Liver (tissue), 8 donors: ENCODE measurements at regions not wholly inside any gene's neighbourhood (a gene's known extent, or its start where the extent isn't known, plus 50 kb on each side); places are given as distances from the start of the nearest gene placed in this dataset.

Experiments
- DNase-seq: peaks from one replicate; pipeline ENCODE4 v3.0.0-alpha.2; 2017; ENCODE audit warnings: low spot score
- H3K27ac ChIP-seq, 2 donors: one replicate each; pipeline ENCODE4 v1.7.0; 2013; ENCODE audit warnings: inconsistent platforms in 2 of 2, low read length in 2 of 2, control low read depth in 1 of 2, low read depth in 1 of 2, mild to moderate bottlenecking in 1 of 2
- H3K27me3 ChIP-seq, 4 donors: one replicate each; pipeline versions ENCODE4 v1.6.1 to v1.7.0; 2013; ENCODE audit warnings: low read length in 3 of 4, inconsistent platforms in 1 of 4, mild to moderate bottlenecking in 1 of 4, moderate library complexity in 1 of 4; ENCODE audit not compliant: control insufficient read depth in 4 of 4, insufficient read depth in 4 of 4
- H3K36me3 ChIP-seq, 4 donors: one replicate each; pipeline versions ENCODE4 v1.6.1 to v1.7.0; 2013; ENCODE audit warnings: low read length in 3 of 4, mild to moderate bottlenecking in 3 of 4, low read depth in 1 of 4, moderate library complexity in 1 of 4; ENCODE audit not compliant: control insufficient read depth in 4 of 4, insufficient read depth in 3 of 4
- H3K4me1 ChIP-seq, 4 donors: one replicate each; pipeline versions ENCODE4 v1.6.1 to v1.7.0; 2013; ENCODE audit warnings: low read length in 3 of 4, mild to moderate bottlenecking in 3 of 4, moderate library complexity in 1 of 4; ENCODE audit not compliant: control insufficient read depth in 4 of 4, insufficient read depth in 4 of 4
- H3K4me3 ChIP-seq, 3 donors: one replicate each; pipeline versions ENCODE4 v1.6.1 to v1.7.0; 2013; ENCODE audit warnings: low read length in 3 of 3, control low read depth in 1 of 3, low read depth in 1 of 3, mild to moderate bottlenecking in 1 of 3
- H3K9ac ChIP-seq, 2 donors: one replicate each; pipeline ENCODE4 v1.7.0; 2013; ENCODE audit warnings: low read length in 2 of 2, mild to moderate bottlenecking in 2 of 2, moderate library complexity in 2 of 2, control low read depth in 1 of 2, low read depth in 1 of 2
- H3K9me3 ChIP-seq, 4 donors: one replicate each; pipeline versions ENCODE4 v1.6.1 to v1.7.0; 2013; ENCODE audit warnings: low read length in 3 of 4; ENCODE audit not compliant: control insufficient read depth in 4 of 4
- ATF3 ChIP-seq: IDR thresholded peaks from 2 replicates; pipeline ENCODE4 v1.6.1; 2016; ENCODE audit warnings: antibody characterized with exemption
- CTCF ChIP-seq: fragments of 150-350 bp; IDR thresholded peaks from 2 replicates; pipeline ENCODE4 v1.5.1; 2017; ENCODE audit warnings: improper control_type of control experiment, low read depth, low read length; ENCODE audit not compliant: missing input control
- EGR1 ChIP-seq, 2 donors: IDR thresholded peaks; 2 replicates each; pipeline ENCODE4 v1.6.1; 2016 to 2018; ENCODE audit warnings: antibody characterized with exemption in 2 of 2, low read depth in 2 of 2
- FOXA1 ChIP-seq: IDR thresholded peaks from 2 replicates; pipeline ENCODE4 v1.6.1; 2016; ENCODE audit warnings: antibody characterized with exemption
- FOXA2 ChIP-seq: IDR thresholded peaks from 2 replicates; pipeline ENCODE4 v1.6.1; 2016; ENCODE audit warnings: antibody characterized with exemption
- GABPA ChIP-seq, 2 donors: IDR thresholded peaks in 1 of 2; conservative IDR thresholded peaks in 1 of 2; 2 replicates each; pipeline ENCODE4 v1.6.1; 2016; ENCODE audit warnings: antibody characterized with exemption in 2 of 2, mild to moderate bottlenecking in 1 of 2, moderate library complexity in 1 of 2
- HNF4A ChIP-seq, 2 donors: conservative IDR thresholded peaks; 2 replicates each; pipeline ENCODE4 v1.6.1; 2016; ENCODE audit warnings: antibody characterized with exemption in 2 of 2, mild to moderate bottlenecking in 2 of 2
- JUND ChIP-seq, 2 donors: IDR thresholded peaks; 2 replicates each; pipeline ENCODE4 v1.6.1; 2016; ENCODE audit warnings: antibody characterized with exemption in 2 of 2
- MAX ChIP-seq: IDR thresholded peaks from 2 replicates; pipeline ENCODE4 v1.6.1; 2016; ENCODE audit warnings: antibody characterized with exemption
- NR2F2 ChIP-seq: IDR thresholded peaks from 2 replicates; pipeline ENCODE4 v1.6.1; 2016; ENCODE audit warnings: antibody characterized with exemption
- RAD21 ChIP-seq, 2 donors: IDR thresholded peaks; 2 replicates each; pipeline ENCODE4 v1.6.1; 2016; ENCODE audit warnings: antibody characterized with exemption in 2 of 2, mild to moderate bottlenecking in 2 of 2
- REST ChIP-seq: IDR thresholded peaks from 2 replicates; pipeline ENCODE4 v1.6.1; 2016; ENCODE audit warnings: antibody characterized with exemption, mild to moderate bottlenecking
- RXRA ChIP-seq, 2 donors: IDR thresholded peaks; 2 replicates each; pipeline ENCODE4 v1.6.1; 2017 to 2018; ENCODE audit warnings: antibody characterized with exemption in 2 of 2, mild to moderate bottlenecking in 1 of 2
- SP1 ChIP-seq: IDR thresholded peaks from 2 replicates; pipeline ENCODE4 v1.6.1; 2018; ENCODE audit warnings: antibody characterized with exemption, mild to moderate bottlenecking
- TAF1 ChIP-seq: conservative IDR thresholded peaks from 2 replicates; pipeline ENCODE4 v1.6.1; 2016; ENCODE audit warnings: antibody characterized with exemption, mild to moderate bottlenecking
- YY1 ChIP-seq: IDR thresholded peaks from 2 replicates; pipeline ENCODE4 v1.6.1; 2016; ENCODE audit warnings: antibody characterized with exemption, mild to moderate bottlenecking
- WGBS: extraction: QIAGEN DNeasy Blood & Tissue Kit; methylation state at CpG from one replicate; pipeline ENCODE4 v1.1.7; 2013; 5-methylcytosine and 5-hydroxymethylcytosine counted together
- donor health status: healthy.
- donor health status: healthy.
- donor health status: healthy.
- donor health status: healthy.
- donor health status: healthy.

- TF ChIP-seq CTCF = no peak
- no peak for TF ChIP-seq JUND (IDR thresholded peaks at IDR 0.05)
- no peak for TF ChIP-seq TAF1
- no peak for TF ChIP-seq YY1
- no peak for TF ChIP-seq NR2F2
- no peak for TF ChIP-seq FOXA1
- TF ChIP-seq RXRA (IDR thresholded peaks at IDR 0.05) = no peak
- TF ChIP-seq HNF4A (conservative IDR thresholded peaks at IDR 0.05) = no peak
- no peak for TF ChIP-seq ATF3
Observed at GRCh38 chr16:26992666-26993349, 73.9 kb upstream of the C16orf82 start (continued).

GRCh38 chr16:26993511-26993910, 73.2 kb upstream of the C16orf82 start:
- Histone ChIP-seq H3K27me3 (peaks cover 0 to 3% (median 0%) of the 10 kb centered on the region in 4 donors), H3K9me3 (peaks cover 0 to 2% (median 0%) of the 10 kb centered on the region in 4 donors), H3K36me3 (no peaks in the 10 kb centered on the region), H3K4me3 (no peak overlapping the region), H3K4me1 (no peaks in the 10 kb centered on the region), H3K9ac (no peak overlapping the region), H3K27ac (no peak overlapping the region)
- WGBS = 65% methylated on average over 10 of the region's 10 CpGs
- TF ChIP-seq MAX = no peak
- no peak for TF ChIP-seq TAF1
- no peak for TF ChIP-seq EGR1 (IDR thresholded peaks at IDR 0.05; ENCODE audit: low read depth in 2 of 2)
- TF ChIP-seq GABPA (IDR thresholded peaks at IDR 0.05 in 1 of 2, conservative IDR thresholded peaks at IDR 0.05 in 1 of 2) = no peak
- no peak for TF ChIP-seq REST
- no peak for DNase-seq

DNA sequence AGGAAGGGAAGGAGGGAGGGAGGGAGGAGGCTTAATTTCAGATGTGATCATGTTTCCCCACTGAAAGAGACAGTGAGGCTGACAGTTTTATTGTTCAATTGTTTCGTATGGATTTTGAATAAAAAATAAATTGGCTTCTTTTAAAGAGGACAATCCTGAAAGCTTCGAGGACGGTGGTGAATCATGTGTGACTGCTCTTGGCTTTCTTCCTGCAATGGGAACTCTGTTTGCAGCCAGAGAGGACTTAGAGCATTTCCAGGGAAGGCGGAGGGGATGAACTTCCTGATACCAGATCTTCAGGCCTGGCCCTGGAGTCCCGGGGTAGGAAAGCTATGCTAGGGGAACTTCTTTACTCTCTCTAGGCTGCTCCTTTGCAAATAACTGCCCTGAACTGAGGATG, 72.8 kb upstream of the C16orf82 start:
- no peak overlapping the region for H3K27ac ChIP-seq
- H3K9me3 ChIP-seq = peaks cover 0 to 2% (median 0%) of the 10 kb centered on the region in 4 donors
- no peak overlapping the region for H3K4me3 ChIP-seq
- no peaks in the 10 kb centered on the region for H3K4me1 ChIP-seq
- H3K36me3 ChIP-seq = no peaks in the 10 kb centered on the region
- DNase-seq = no peak
- H3K27me3 ChIP-seq = peaks cover 0 to 3% (median 0%) of the 10 kb centered on the region in 4 donors
- no peak overlapping the region for H3K9ac ChIP-seq
- 40% methylated on average over 5 of the region's 5 CpGs for WGBS
- TF ChIP-seq FOXA2 = no peak
- no peak for TF ChIP-seq REST
- TF ChIP-seq EGR1 (IDR thresholded peaks at IDR 0.05; ENCODE audit: low read depth in 2 of 2) = no peak
- no peak for TF ChIP-seq MAX
- TF ChIP-seq RXRA (IDR thresholded peaks at IDR 0.05) = no peak
- TF ChIP-seq FOXA1 = no peak
- no peak for TF ChIP-seq YY1
- TF ChIP-seq HNF4A (conservative IDR thresholded peaks at IDR 0.05) = no peak
- TF ChIP-seq RAD21 (IDR thresholded peaks at IDR 0.05) = no peak
- no peak for TF ChIP-seq CTCF
- TF ChIP-seq SP1 = no peak
